ENCODE measurements at regions not wholly inside any gene's neighbourhood (a gene's known extent, or its start where the extent isn't known, plus 50 kb on each side); places are given as distances from the start of the nearest gene placed in this dataset.
A peak's percentile ranks its signal among the peaks of the same experiment; 100 is the strongest.

- Histone ChIP-seq H3K4me1 (ENCODE audit: control insufficient read depth in 1 of 2, insufficient read depth in 2 of 2, low read length in 2 of 2) (no peaks in the 10 kb centered on the region), H3K36me3 (ENCODE audit: control insufficient read depth in 1 of 2, insufficient read depth in 2 of 2, low read length in 1 of 2) (no peaks in the 10 kb centered on the region), H3K27ac (ENCODE audit: low read depth in 1 of 2, low read length in 2 of 2) (no peak overlapping the region), H3K27me3 (ENCODE audit: control insufficient read depth in 1 of 2, insufficient read depth in 2 of 2, low read length in 1 of 2) (no peaks in the 10 kb centered on the region), H3K4me3 (ENCODE audit: low read length in 2 of 2) (no peak overlapping the region), H3K9me3 (ENCODE audit: control insufficient read depth, low read length) (no peaks in the 10 kb centered on the region)
- 51 to 53% methylated on average over 8 of the region's 8 CpGs for WGBS, 2 donors
- DNase-seq (peak in 1 of 2 donors; percentile 35), ATAC-seq (ENCODE audit: low FRiP score) (no peak)
- intact Hi-C loops (cut with DNase I) = no loop called here
These were observed 268.3 kb downstream of the UACA start for GRCh38 chr15:70494852-70495571.

GRCh38 chr15:70494517-70494851, 268.9 kb downstream of the UACA start:
- intact Hi-C loops (cut with DNase I) = no loop called here
- Histone ChIP-seq H3K9me3 (ENCODE audit: control insufficient read depth, low read length) (no peaks in the 10 kb centered on the region), H3K27me3 (ENCODE audit: control insufficient read depth in 1 of 2, insufficient read depth in 2 of 2, low read length in 1 of 2) (no peaks in the 10 kb centered on the region), H3K27ac (ENCODE audit: low read depth in 1 of 2, low read length in 2 of 2) (no peak overlapping the region), H3K36me3 (ENCODE audit: control insufficient read depth in 1 of 2, insufficient read depth in 2 of 2, low read length in 1 of 2) (no peaks in the 10 kb centered on the region), H3K4me1 (ENCODE audit: control insufficient read depth in 1 of 2, insufficient read depth in 2 of 2, low read length in 2 of 2) (no peaks in the 10 kb centered on the region), H3K4me3 (ENCODE audit: low read length in 2 of 2) (no peak overlapping the region)
- WGBS, 2 donors = 96% methylated on average over 4 of the region's 4 CpGs
- DNase-seq = no peak
- no peak for ATAC-seq (ENCODE audit: low FRiP score)

GRCh38 chr15:70493787-70494516, 269.4 kb downstream of the UACA start:
- no peaks in the 10 kb centered on the region for H3K4me1 ChIP-seq (ENCODE audit: control insufficient read depth in 1 of 2, insufficient read depth in 2 of 2, low read length in 2 of 2)
- H3K27me3 ChIP-seq (ENCODE audit: control insufficient read depth in 1 of 2, insufficient read depth in 2 of 2, low read length in 1 of 2) = no peaks in the 10 kb centered on the region
- no peak overlapping the region for H3K27ac ChIP-seq (ENCODE audit: low read depth in 1 of 2, low read length in 2 of 2)
- intact Hi-C loops (cut with DNase I) = no loop called here
- DNase-seq = peak in 1 of 2 donors; percentile 29
- WGBS, 2 donors = 95 to 97% methylated on average over 13 of the region's 13 CpGs
- no peaks in the 10 kb centered on the region for H3K36me3 ChIP-seq (ENCODE audit: control insufficient read depth in 1 of 2, insufficient read depth in 2 of 2, low read length in 1 of 2)
- no peak overlapping the region for H3K4me3 ChIP-seq (ENCODE audit: low read length in 2 of 2)
- no peak for ATAC-seq (ENCODE audit: low FRiP score)
- no peaks in the 10 kb centered on the region for H3K9me3 ChIP-seq (ENCODE audit: control insufficient read depth, low read length)

- H3K27ac ChIP-seq (ENCODE audit: low read depth in 1 of 2, low read length in 2 of 2) = no peak overlapping the region
- no peaks in the 10 kb centered on the region for H3K9me3 ChIP-seq (ENCODE audit: control insufficient read depth, low read length)
- intact Hi-C loops (cut with DNase I) = no loop called here
- WGBS, 2 donors = 96 to 97% methylated on average over 1 of the region's 1 CpG
- no peaks in the 10 kb centered on the region for H3K27me3 ChIP-seq (ENCODE audit: control insufficient read depth in 1 of 2, insufficient read depth in 2 of 2, low read length in 1 of 2)
- H3K36me3 ChIP-seq (ENCODE audit: control insufficient read depth in 1 of 2, insufficient read depth in 2 of 2, low read length in 1 of 2) = no peaks in the 10 kb centered on the region
- no peak overlapping the region for H3K4me3 ChIP-seq (ENCODE audit: low read length in 2 of 2)
- DNase-seq (peak in 1 of 2 donors; percentile 9), ATAC-seq (ENCODE audit: low FRiP score) (no peak)
- no peaks in the 10 kb centered on the region for H3K4me1 ChIP-seq (ENCODE audit: control insufficient read depth in 1 of 2, insufficient read depth in 2 of 2, low read length in 2 of 2)
These were observed 270.0 kb downstream of the UACA start for GRCh38 chr15:70493376-70493775.

GRCh38 chr15:70492240-70493177, 270.8 kb downstream of the UACA start:
- 83 to 92% methylated on average over 19 to 20 of the region's 20 CpGs for WGBS, 2 donors
- intact Hi-C loops (cut with DNase I) = no loop called here
- H3K27me3 ChIP-seq (ENCODE audit: control insufficient read depth in 1 of 2, insufficient read depth in 2 of 2, low read length in 1 of 2) = no peaks in the 10 kb centered on the region
- no peak overlapping the region for H3K4me3 ChIP-seq (ENCODE audit: low read length in 2 of 2)
- DNase-seq (peak in 1 of 2 donors; percentile 87), ATAC-seq (ENCODE audit: low FRiP score) (peak; percentile 43)
- H3K36me3 ChIP-seq (ENCODE audit: control insufficient read depth in 1 of 2, insufficient read depth in 2 of 2, low read length in 1 of 2) = no peaks in the 10 kb centered on the region
- H3K4me1 ChIP-seq (ENCODE audit: control insufficient read depth in 1 of 2, insufficient read depth in 2 of 2, low read length in 2 of 2) = no peaks in the 10 kb centered on the region
- no peak overlapping the region for H3K27ac ChIP-seq (ENCODE audit: low read depth in 1 of 2, low read length in 2 of 2)
- H3K9me3 ChIP-seq (ENCODE audit: control insufficient read depth, low read length) = no peaks in the 10 kb centered on the region

GRCh38 chr15:70491641-70492040, 271.7 kb downstream of the UACA start:
- WGBS, 2 donors = 98% methylated on average over 6 of the region's 6 CpGs
- DNase-seq = peak in 1 of 2 donors; percentile 42
- Histone ChIP-seq H3K36me3 (ENCODE audit: control insufficient read depth in 1 of 2, insufficient read depth in 2 of 2, low read length in 1 of 2) (no peaks in the 10 kb centered on the region), H3K27me3 (ENCODE audit: control insufficient read depth in 1 of 2, insufficient read depth in 2 of 2, low read length in 1 of 2) (no peaks in the 10 kb centered on the region), H3K27ac (ENCODE audit: low read depth in 1 of 2, low read length in 2 of 2) (no peak overlapping the region), H3K4me3 (ENCODE audit: low read length in 2 of 2) (no peak overlapping the region), H3K4me1 (ENCODE audit: control insufficient read depth in 1 of 2, insufficient read depth in 2 of 2, low read length in 2 of 2) (no peaks in the 10 kb centered on the region), H3K9me3 (ENCODE audit: control insufficient read depth, low read length) (no peaks in the 10 kb centered on the region)
- intact Hi-C loops (cut with DNase I) = no loop called here
- no peak for ATAC-seq (ENCODE audit: low FRiP score)

- H3K36me3 ChIP-seq (ENCODE audit: control insufficient read depth in 1 of 2, insufficient read depth in 2 of 2, low read length in 1 of 2) = no peaks in the 10 kb centered on the region
- DNase-seq (peak in 1 of 2 donors; percentile 57), ATAC-seq (ENCODE audit: low FRiP score) (no peak)
- intact Hi-C loops (cut with DNase I) = no loop called here
- H3K4me1 ChIP-seq (ENCODE audit: control insufficient read depth in 1 of 2, insufficient read depth in 2 of 2, low read length in 2 of 2) = no peaks in the 10 kb centered on the region
- 64 to 68% methylated on average over 6 of the region's 6 CpGs for WGBS, 2 donors
- H3K4me3 ChIP-seq (ENCODE audit: low read length in 2 of 2) = no peak overlapping the region
- H3K27ac ChIP-seq (ENCODE audit: low read depth in 1 of 2, low read length in 2 of 2) = no peak overlapping the region
- H3K9me3 ChIP-seq (ENCODE audit: control insufficient read depth, low read length) = no peaks in the 10 kb centered on the region
- H3K27me3 ChIP-seq (ENCODE audit: control insufficient read depth in 1 of 2, insufficient read depth in 2 of 2, low read length in 1 of 2) = no peaks in the 10 kb centered on the region
These were observed 272.1 kb downstream of the UACA start for GRCh38 chr15:70491201-70491621.

GRCh38 chr15:70490838-70491155, 272.6 kb downstream of the UACA start:
- no peaks in the 10 kb centered on the region for H3K9me3 ChIP-seq (ENCODE audit: control insufficient read depth, low read length)
- no peak overlapping the region for H3K27ac ChIP-seq (ENCODE audit: low read depth in 1 of 2, low read length in 2 of 2)
- H3K36me3 ChIP-seq (ENCODE audit: control insufficient read depth in 1 of 2, insufficient read depth in 2 of 2, low read length in 1 of 2) = no peaks in the 10 kb centered on the region
- no peak for ATAC-seq (ENCODE audit: low FRiP score)
- 85 to 88% methylated on average over 7 of the region's 7 CpGs for WGBS, 2 donors
- no peaks in the 10 kb centered on the region for H3K4me1 ChIP-seq (ENCODE audit: control insufficient read depth in 1 of 2, insufficient read depth in 2 of 2, low read length in 2 of 2)
- H3K27me3 ChIP-seq (ENCODE audit: control insufficient read depth in 1 of 2, insufficient read depth in 2 of 2, low read length in 1 of 2) = no peaks in the 10 kb centered on the region
- intact Hi-C loops (cut with DNase I) = no loop called here
- DNase-seq = peak in 1 of 2 donors; percentile 44
- no peak overlapping the region for H3K4me3 ChIP-seq (ENCODE audit: low read length in 2 of 2)

Measured in aorta (tissue), 5 donors.